Astrocyte (in vitro differentiated cells and primary cell): ENCODE measurements at regions not wholly inside any gene's neighbourhood (a gene's known extent, or its start where the extent isn't known, plus 50 kb on each side); places are given as distances from the start of the nearest gene placed in this dataset.

Experiments
- CTCF ChIP-seq: IDR thresholded peaks from 2 replicates; pipeline ENCODE4 v1.5.1; 2011; ENCODE audit warnings: low read depth, mild to moderate bottlenecking, inconsistent platforms, low read length, moderate library complexity; ENCODE audit not compliant: insufficient read depth
- EZH2 ChIP-seq: IDR thresholded peaks from 2 replicates; pipeline ENCODE4 v1.6.1; 2012; ENCODE audit warnings: mild to moderate bottlenecking, low read length, inconsistent platforms; ENCODE audit not compliant: insufficient read depth

- TF ChIP-seq CTCF (no peak), EZH2 (no peak)
Measured at GRCh38 chr1:98032958-98033357, 112.1 kb upstream of the DPYD start.
